H9 (cell line): ENCODE measurements at regions not wholly inside any gene's neighbourhood (a gene's known extent, or its start where the extent isn't known, plus 50 kb on each side); places are given as distances from the start of the nearest gene placed in this dataset.

Source experiments
- DNase-seq: peaks from one replicate; pipeline ENCODE4 v3.0.0-alpha.2; 2017
- H2AFZ ChIP-seq: one replicate; pipeline ENCODE4 v1.6.1; 2013; ENCODE audit warnings: mild to moderate bottlenecking, low read length, control low read depth, moderate library complexity
- H2AK5ac ChIP-seq: 2 replicates; pipeline ENCODE4 v1.6.1; 2013; ENCODE audit warnings: low read length, control low read depth, mixed read lengths; ENCODE audit not compliant: insufficient read length
- H2BK120ac ChIP-seq: one replicate; pipeline ENCODE4 v1.6.1; 2013; ENCODE audit warnings: low read depth, mild to moderate bottlenecking, low read length, control low read depth, inconsistent platforms; ENCODE audit not compliant: poor library complexity, severe bottlenecking
- H2BK12ac ChIP-seq: 2 replicates; pipeline ENCODE4 v1.6.1; 2013; ENCODE audit warnings: low read length, control low read depth, mixed read lengths, low read depth; ENCODE audit not compliant: insufficient read length
- H2BK15ac ChIP-seq: 2 replicates; pipeline ENCODE4 v1.6.1; 2013; ENCODE audit warnings: low read depth, low read length, control low read depth
- H2BK20ac ChIP-seq: one replicate; pipeline ENCODE4 v1.6.1; 2013; ENCODE audit warnings: low read depth, mild to moderate bottlenecking, low read length, control low read depth, inconsistent platforms; ENCODE audit not compliant: poor library complexity, severe bottlenecking
- H2BK5ac ChIP-seq: 2 replicates; pipeline ENCODE4 v1.6.1; 2013; ENCODE audit warnings: low read length, control low read depth, mixed read lengths; ENCODE audit not compliant: insufficient read length
- H3K14ac ChIP-seq: 2 replicates; pipeline ENCODE4 v1.6.1; 2013; ENCODE audit warnings: low read length, control low read depth; ENCODE audit not compliant: insufficient read depth
- H3K18ac ChIP-seq: 2 replicates; pipeline ENCODE4 v1.6.1; 2013; ENCODE audit warnings: low read depth, mild to moderate bottlenecking, mixed read lengths, low read length, control low read depth; ENCODE audit not compliant: insufficient read length
- H3K23ac ChIP-seq: 2 replicates; pipeline ENCODE4 v1.6.1; 2013; ENCODE audit warnings: low read length, control low read depth, mixed read lengths, low read depth; ENCODE audit not compliant: insufficient read length
- H3K23me2 ChIP-seq: 2 replicates; pipeline ENCODE4 v1.6.1; 2013; ENCODE audit warnings: low read depth, mild to moderate bottlenecking, mixed read lengths, low read length, control low read depth; ENCODE audit not compliant: insufficient read length, poor library complexity, severe bottlenecking
- H3K27ac ChIP-seq: 2 replicates; pipeline ENCODE4 v1.5.1; 2013; ENCODE audit warnings: low read length, control low read depth, mixed read lengths, low read depth; ENCODE audit not compliant: insufficient read length
- H3K27me3 ChIP-seq: 2 replicates; pipeline ENCODE4 v1.6.1; 2013; ENCODE audit warnings: low read length, control low read depth, inconsistent platforms; ENCODE audit not compliant: insufficient read depth
- H3K4ac ChIP-seq: 2 replicates; pipeline ENCODE4 v1.6.1; 2013; ENCODE audit warnings: low read depth, mild to moderate bottlenecking, control low read depth, inconsistent platforms, low read length, moderate library complexity
- H3K4me1 ChIP-seq: 2 replicates; pipeline ENCODE4 v1.6.1; 2013; ENCODE audit warnings: low read length, control low read depth, inconsistent platforms; ENCODE audit not compliant: insufficient read depth
- H3K4me2 ChIP-seq: 2 replicates; pipeline ENCODE4 v1.6.1; 2013; ENCODE audit warnings: low read length, control low read depth, mixed read lengths; ENCODE audit not compliant: insufficient read length, insufficient read depth
- H3K56ac ChIP-seq: 2 replicates; pipeline ENCODE4 v1.6.1; 2013; ENCODE audit warnings: low read depth, mild to moderate bottlenecking, mixed read lengths, low read length, control low read depth; ENCODE audit not compliant: insufficient read length
- H3K79me1 ChIP-seq: 2 replicates; pipeline ENCODE4 v1.6.1; 2013; ENCODE audit warnings: low read depth, mild to moderate bottlenecking, moderate library complexity, low read length, control low read depth, inconsistent platforms; ENCODE audit not compliant: insufficient read depth, poor library complexity, severe bottlenecking
- H3K79me2 ChIP-seq: 2 replicates; pipeline ENCODE4 v1.6.1; 2013; ENCODE audit warnings: low read length, control low read depth, inconsistent platforms; ENCODE audit not compliant: insufficient read depth
- H3K9ac ChIP-seq: 2 replicates; pipeline ENCODE4 v1.6.1; 2013; ENCODE audit warnings: low read length, control low read depth, mixed read lengths; ENCODE audit not compliant: insufficient read length; ENCODE audit errors: extremely low read depth
- H3K9me3 ChIP-seq: one replicate; pipeline ENCODE4 v1.6.1; 2013; ENCODE audit warnings: low read depth, low read length, inconsistent platforms; ENCODE audit not compliant: control insufficient read depth
- H3T11ph ChIP-seq: one replicate; pipeline ENCODE4 v1.6.1; 2013; ENCODE audit warnings: mild to moderate bottlenecking, low read length, control low read depth, inconsistent platforms
- H4K20me1 ChIP-seq: one replicate; pipeline ENCODE4 v1.6.1; 2013; ENCODE audit not compliant: control insufficient read depth, insufficient read length, insufficient read depth
- H4K5ac ChIP-seq: 2 replicates; pipeline ENCODE4 v1.6.1; 2013; ENCODE audit warnings: low read depth, mild to moderate bottlenecking, mixed read lengths, low read length, control low read depth; ENCODE audit not compliant: insufficient read length
- H4K8ac ChIP-seq: replicated peaks from 2 replicates; pipeline ENCODE4 v1.6.1; 2013; ENCODE audit warnings: low read length, control low read depth, mixed read lengths, low read depth; ENCODE audit not compliant: insufficient read length
- H4K91ac ChIP-seq: 2 replicates; pipeline ENCODE4 v1.6.1; 2013; ENCODE audit warnings: low read depth, mild to moderate bottlenecking, moderate library complexity, mixed read lengths, low read length, control low read depth; ENCODE audit not compliant: insufficient read length
- H3K27ac Mint-ChIP-seq, 3 experiments: 2 replicates in 2 of 3; 3 replicates in 1 of 3; pipeline ENCODE4 v1.8.0; 2020 to 2021; ENCODE audit warnings: mixed read lengths in 3 of 3, mild to moderate bottlenecking in 1 of 3, moderate library complexity in 1 of 3
- H3K27me3 Mint-ChIP-seq: 2 replicates; pipeline ENCODE4 v1.8.0; 2021; ENCODE audit warnings: low read depth, mild to moderate bottlenecking, moderate library complexity, mixed read lengths
- H3K36me3 Mint-ChIP-seq, 3 experiments: 2 replicates in 2 of 3; 3 replicates in 1 of 3; pipeline ENCODE4 v1.8.0; 2020 to 2021; ENCODE audit warnings: low read depth in 3 of 3, mixed read lengths in 3 of 3; ENCODE audit not compliant: insufficient read depth in 1 of 3
- H3K4me1 Mint-ChIP-seq, 2 experiments: 2 replicates each; pipeline ENCODE4 v1.8.0; 2020; ENCODE audit warnings: mixed read lengths in 2 of 2
- H3K4me3 Mint-ChIP-seq, 2 experiments: 2 replicates in 1 of 2; 3 replicates in 1 of 2; pipeline ENCODE4 v1.8.0; 2020 to 2021; ENCODE audit warnings: mild to moderate bottlenecking in 2 of 2, mixed read lengths in 2 of 2, moderate library complexity in 1 of 2
- H3K9me3 Mint-ChIP-seq, 2 experiments: 2 replicates in 1 of 2; 3 replicates in 1 of 2; pipeline ENCODE4 v1.8.0; 2020; ENCODE audit warnings: mild to moderate bottlenecking in 2 of 2, mixed read lengths in 2 of 2, moderate library complexity in 1 of 2
- WGBS: extraction: QIAGEN DNeasy Blood & Tissue Kit; methylation state at CpG from one replicate; pipeline ENCODE4 v1.1.7; 2013; ENCODE audit warnings: missing lambda C conversion rate, low lambda C conversion rate, mixed read lengths; ENCODE audit not compliant: insufficient read length; ENCODE audit errors: extremely low coverage; 5-methylcytosine and 5-hydroxymethylcytosine counted together
- TF ChIP-seq, protein P1 (sequence below): fragments of 200-600 bp; sonication (generic); conservative IDR thresholded peaks from 3 replicates; pipeline ENCODE4 v1.8.0; 2021; ENCODE audit warnings: antibody characterized with exemption, mild to moderate bottlenecking

- Histone ChIP-seq H3K4ac (no peak overlapping the region), H3K79me1 (no peaks in the 10 kb centered on the region), H3K4me2 (no peak overlapping the region), H3K27me3 (no peaks in the 10 kb centered on the region), H2BK12ac (no peak overlapping the region), H3K23ac (no peak overlapping the region), H2AK5ac (no peak overlapping the region), H4K20me1 (no peaks in the 10 kb centered on the region), H3K23me2 (no peaks in the 10 kb centered on the region), H4K8ac (no peak overlapping the region), H3K14ac (no peak overlapping the region), H3K56ac (no peak overlapping the region), H3K4me1 (peaks cover 3% of the 10 kb centered on the region), H2BK5ac (no peak overlapping the region), H2BK120ac (no peak overlapping the region), H2AFZ (no peak overlapping the region), H2BK15ac (no peak overlapping the region), H2BK20ac (no peak overlapping the region), H3K79me2 (no peaks in the 10 kb centered on the region), H3K9ac (no peak overlapping the region), H4K5ac (no peak overlapping the region), H3K27ac (no peak overlapping the region), H4K91ac (no peak overlapping the region), H3T11ph (no peak overlapping the region), H3K9me3 (no peaks in the 10 kb centered on the region), H3K18ac (no peak overlapping the region)
- Mint-ChIP-seq H3K36me3 (no peaks in the 10 kb centered on the region), H3K27me3 (no peaks in the 10 kb centered on the region), H3K9me3 (no peaks in the 10 kb centered on the region), H3K27ac (no peak overlapping the region), H3K4me3 (no peak overlapping the region), H3K4me1 (peaks cover 14 to 22% of the 10 kb centered on the region in 2 experiments)
- no CpG with 5 or more reads among the region's 7 CpGs for WGBS
- DNase-seq: no peak
- TF ChIP-seq, protein P1, sequence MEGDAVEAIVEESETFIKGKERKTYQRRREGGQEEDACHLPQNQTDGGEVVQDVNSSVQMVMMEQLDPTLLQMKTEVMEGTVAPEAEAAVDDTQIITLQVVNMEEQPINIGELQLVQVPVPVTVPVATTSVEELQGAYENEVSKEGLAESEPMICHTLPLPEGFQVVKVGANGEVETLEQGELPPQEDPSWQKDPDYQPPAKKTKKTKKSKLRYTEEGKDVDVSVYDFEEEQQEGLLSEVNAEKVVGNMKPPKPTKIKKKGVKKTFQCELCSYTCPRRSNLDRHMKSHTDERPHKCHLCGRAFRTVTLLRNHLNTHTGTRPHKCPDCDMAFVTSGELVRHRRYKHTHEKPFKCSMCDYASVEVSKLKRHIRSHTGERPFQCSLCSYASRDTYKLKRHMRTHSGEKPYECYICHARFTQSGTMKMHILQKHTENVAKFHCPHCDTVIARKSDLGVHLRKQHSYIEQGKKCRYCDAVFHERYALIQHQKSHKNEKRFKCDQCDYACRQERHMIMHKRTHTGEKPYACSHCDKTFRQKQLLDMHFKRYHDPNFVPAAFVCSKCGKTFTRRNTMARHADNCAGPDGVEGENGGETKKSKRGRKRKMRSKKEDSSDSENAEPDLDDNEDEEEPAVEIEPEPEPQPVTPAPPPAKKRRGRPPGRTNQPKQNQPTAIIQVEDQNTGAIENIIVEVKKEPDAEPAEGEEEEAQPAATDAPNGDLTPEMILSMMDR: no peak
Observed at GRCh38 chr3:102180280-102180931, 254.4 kb upstream of the ZPLD1 start.
